HG02763 (cell line): ENCODE measurements at regions not wholly inside any gene's neighbourhood (a gene's known extent, or its start where the extent isn't known, plus 50 kb on each side); places are given as distances from the start of the nearest gene placed in this dataset.
"Not testable (repeated sequence)": the region's sequence is repeated elsewhere in the genome, so short reads cannot be mapped to it uniquely, and the experiment has no call there.

Experiments used
- ATAC-seq: cut with Tn5 transposase; IDR thresholded peaks from one replicate; pipeline ENCODE4 v1.9.1; 2021; ENCODE audit warnings: mild to moderate bottlenecking, moderate library complexity; ENCODE audit not compliant: unreplicated experiment

DNA sequence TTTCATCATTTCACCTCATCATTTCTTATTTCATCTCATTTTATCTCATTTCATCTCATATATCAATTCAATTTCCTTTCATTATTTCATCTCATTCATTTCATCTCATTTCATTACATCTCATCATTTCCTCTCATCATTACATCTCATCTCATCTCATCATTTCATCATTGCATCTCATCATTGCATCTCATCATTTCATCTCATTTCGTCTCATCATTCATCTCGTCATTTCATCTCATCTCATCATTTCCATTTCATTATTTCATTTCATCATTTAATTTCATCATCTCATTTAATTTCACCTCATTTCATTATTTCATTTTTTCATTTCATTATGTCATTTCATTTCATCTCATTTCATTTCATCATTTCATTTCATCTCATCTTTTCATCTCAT is 168.5 kb upstream of the FAM72C start:
- ATAC-seq = not testable (repeated sequence)

DNA sequence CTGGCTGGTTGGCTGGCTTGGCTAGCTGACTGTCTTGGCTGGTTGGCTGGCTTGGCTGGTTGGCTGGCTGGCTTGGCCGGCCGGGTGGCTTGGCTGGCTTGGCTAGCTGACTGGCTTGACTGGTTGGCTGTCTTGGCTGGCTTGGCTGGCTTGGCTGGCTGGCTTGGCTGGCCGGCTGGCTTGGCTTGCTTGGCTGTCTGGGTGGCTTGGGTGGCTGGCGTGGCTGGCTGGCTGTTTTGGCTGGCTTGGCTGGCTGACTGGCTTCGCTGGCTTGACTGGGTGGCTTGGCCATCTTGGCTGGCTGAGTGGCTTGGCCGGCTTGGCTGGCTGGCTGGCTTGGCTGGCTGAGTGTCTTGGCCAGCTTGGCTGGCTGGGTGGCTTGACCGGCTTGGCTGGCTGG is 133.2 kb upstream of the FAM72C start:
- not testable (repeated sequence) for ATAC-seq

DNA sequence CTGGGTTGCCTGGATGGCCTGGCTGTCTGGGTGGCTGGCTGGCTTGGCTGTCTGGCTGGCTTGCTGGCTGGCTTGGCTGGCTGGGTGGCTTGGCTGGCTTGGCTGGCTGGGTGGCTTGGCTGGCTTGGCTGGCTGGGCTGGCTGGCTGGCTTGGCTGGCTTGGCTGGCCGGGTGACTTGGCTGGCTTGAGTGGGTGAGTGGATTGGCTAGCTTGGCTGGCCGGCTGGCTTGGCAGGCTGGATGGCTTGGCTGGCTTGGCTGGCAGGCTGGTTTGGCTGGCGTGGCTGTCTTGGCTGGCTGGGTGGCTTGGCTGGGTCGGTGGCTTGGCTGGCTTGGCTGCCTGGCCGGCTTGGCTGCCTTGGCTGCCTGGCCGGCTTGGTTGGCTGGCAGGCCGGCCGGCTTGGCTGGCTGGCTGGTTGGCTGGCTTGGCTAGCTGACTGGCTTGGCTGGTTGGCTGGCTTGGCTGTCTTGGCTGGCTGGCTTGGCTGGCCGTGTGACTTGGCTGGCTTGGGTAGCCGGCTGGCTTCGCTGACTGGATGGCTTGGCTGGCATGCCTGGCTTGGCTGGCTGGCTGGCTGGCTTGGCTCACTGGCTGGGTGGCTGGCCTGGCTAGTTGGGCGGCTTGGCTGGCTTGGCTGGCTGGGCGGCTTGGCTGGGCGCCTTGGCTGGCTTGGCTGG is 132.4 kb upstream of the FAM72C start:
- ATAC-seq = not testable (repeated sequence)

GRCh38 chr1:144103156-144103880 is 131.5 kb upstream of the FAM72C start:
- ATAC-seq = not testable (repeated sequence)

DNA sequence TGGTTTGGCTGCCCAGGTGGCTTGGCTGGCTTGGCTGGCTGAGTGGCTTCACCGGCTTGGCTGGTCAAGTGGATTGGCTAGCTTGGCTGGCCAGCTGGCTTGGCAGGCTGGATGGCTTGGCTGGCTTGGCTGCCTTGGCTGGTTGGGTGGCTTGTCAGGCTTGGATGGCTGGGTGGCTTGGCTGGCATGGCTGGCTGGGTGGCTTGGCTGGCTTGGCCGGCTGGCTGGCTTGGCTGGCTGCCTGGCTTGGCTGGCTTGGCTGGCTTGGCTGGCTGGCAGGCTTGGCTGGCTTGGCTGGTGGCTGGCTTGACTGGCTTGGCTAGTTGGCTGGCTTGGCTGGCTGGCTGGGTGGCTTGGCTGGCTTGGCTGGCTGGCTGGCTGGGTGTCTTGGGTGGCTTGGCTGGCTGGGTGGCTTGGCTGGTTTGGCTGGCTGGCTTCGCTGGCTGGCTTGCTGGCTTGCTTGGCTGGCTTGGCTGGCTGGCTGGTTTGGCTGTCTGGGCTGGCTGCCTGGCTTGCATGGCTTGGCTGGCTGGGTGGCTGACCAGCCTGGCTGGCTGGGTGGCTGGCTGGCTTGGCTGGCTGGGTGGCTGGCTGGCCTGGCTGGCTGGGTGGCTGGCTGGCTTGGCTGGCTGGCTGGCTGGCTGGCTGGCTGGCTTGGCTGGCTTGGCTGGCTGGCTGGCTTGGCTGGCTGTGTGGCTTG is 130.4 kb upstream of the FAM72C start:
- not testable (repeated sequence) for ATAC-seq

- ATAC-seq = no peak
Observed at GRCh38 chr1:144101397-144102045, 129.7 kb upstream of the FAM72C start.

- ATAC-seq = not testable (repeated sequence)
Observed at GRCh38 chr1:144077167-144077841, 105.5 kb upstream of the FAM72C start.

DNA sequence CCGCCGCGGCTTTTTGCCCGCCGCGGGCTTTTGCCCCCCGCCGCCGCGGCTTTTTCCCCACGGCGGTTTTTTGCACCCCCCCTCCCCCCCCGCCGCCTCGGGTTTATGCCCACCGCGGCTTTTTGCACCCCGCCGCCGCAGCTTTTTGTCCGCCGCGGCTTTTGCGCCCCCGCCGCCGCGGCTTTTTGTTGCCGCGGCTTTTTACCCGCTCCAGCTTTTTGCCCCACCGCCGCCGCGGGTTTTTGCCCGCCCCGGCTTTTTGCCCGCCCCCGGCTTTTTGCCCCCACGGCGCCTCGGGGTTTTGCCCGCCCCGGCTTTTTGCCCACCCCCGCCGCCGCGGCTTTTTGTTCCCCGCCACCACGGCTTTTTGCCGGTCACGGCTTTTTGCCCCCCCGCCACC is 104.9 kb upstream of the FAM72C start:
- ATAC-seq = not testable (repeated sequence)

DNA sequence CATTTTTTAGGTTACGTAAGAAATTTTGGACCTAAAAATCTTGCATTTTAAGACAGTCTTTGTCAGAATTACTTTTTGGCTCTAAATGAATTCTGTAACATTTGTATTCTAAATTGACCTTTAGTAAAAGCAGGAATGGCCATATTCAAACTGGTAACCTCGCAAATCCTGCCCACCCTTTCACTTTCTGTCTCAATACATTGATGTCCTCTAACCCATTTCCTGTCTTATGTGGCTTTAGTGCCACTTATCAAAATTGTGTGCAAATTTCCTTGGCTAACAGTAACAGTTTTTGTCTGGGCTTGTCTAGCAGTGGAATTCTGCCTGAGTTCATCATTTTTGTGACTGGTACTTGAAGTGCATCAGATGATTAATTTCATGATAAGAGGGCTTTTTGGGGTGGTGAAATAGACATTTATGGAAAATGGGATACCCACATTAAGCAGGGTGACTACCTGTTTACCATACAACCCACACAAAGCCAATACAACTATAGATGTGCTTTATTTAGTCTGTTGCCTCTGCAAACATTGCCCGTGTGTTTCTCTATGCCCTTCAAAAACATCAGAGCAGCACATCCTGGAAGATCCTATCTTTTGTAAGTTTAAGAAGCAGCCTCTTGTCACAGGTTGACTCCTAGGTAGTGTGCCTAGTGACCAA is 98.7 kb upstream of the FAM72C start:
- ATAC-seq = not testable (repeated sequence)

GRCh38 chr1:144067042-144067441 is 95.3 kb upstream of the FAM72C start:
- not testable (repeated sequence) for ATAC-seq

- ATAC-seq = not testable (repeated sequence)
Observed at GRCh38 chr1:144066071-144066813, 94.5 kb upstream of the FAM72C start.

GRCh38 chr1:144065299-144066060 is 93.7 kb upstream of the FAM72C start:
- not testable (repeated sequence) for ATAC-seq

- not testable (repeated sequence) for ATAC-seq
Observed at GRCh38 chr1:144049365-144049764, 77.6 kb upstream of the FAM72C start.

DNA sequence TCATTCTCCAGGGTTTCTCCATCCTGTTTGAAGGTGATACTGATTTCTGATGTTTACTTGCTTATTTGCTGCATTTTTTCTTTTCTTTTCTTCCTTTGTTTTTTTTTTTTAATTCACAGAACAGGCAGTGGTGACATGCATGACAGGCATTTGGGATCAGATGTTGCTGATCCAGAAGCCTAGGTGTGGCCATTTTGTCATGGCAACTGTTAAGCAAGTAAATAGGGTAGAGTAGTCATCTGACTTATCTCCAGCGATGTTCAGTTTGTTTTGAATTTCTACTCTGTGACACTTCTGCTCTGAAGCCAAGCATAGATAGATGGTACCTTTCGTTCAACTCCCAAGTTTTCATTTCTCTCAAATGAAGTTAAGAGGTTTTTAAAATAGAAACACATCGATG is 74.9 kb upstream of the FAM72C start:
- ATAC-seq = not testable (repeated sequence)

- not testable (repeated sequence) for ATAC-seq
Observed at GRCh38 chr1:144045751-144046546, 74.2 kb upstream of the FAM72C start.

DNA sequence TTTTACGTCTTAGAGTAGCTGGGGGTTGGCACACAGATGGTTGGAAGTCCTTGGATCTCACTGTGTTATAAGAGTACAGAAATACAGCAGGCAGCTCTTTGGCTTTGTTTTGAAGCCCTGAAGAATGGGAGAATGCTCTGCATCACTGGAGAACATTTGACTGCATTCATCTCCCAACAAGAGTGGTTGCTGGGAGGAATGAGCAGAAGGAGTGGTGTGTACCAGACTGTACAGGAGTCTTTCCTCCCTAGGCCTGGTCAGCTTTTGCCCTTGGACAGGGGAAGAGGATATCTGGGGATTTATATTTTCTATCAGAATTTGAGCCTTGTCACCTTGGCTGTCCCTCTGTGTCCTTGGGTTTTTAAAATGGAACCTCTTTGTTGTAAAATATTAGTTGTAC is 70.5 kb upstream of the FAM72C start:
- not testable (repeated sequence) for ATAC-seq

GRCh38 chr1:144040293-144040692 is 68.5 kb upstream of the FAM72C start:
- not testable (repeated sequence) for ATAC-seq

GRCh38 chr1:144034045-144034444 is 62.3 kb upstream of the FAM72C start:
- ATAC-seq = not testable (repeated sequence)
